Neural progenitor cell (in vitro differentiated cells): ENCODE measurements at regions not wholly inside any gene's neighbourhood (a gene's known extent, or its start where the extent isn't known, plus 50 kb on each side); places are given as distances from the start of the nearest gene placed in this dataset.

ENCODE experiments used
- DNase-seq: peaks from one replicate; pipeline ENCODE4 v3.0.0-alpha.2; 2016; ENCODE audit warnings: low spot score
- H2AFZ ChIP-seq: fragments of 200-600 bp; sonication (generic); replicated peaks from 2 replicates; pipeline ENCODE4 v1.6.1; 2016; ENCODE audit warnings: antibody characterized with exemption
- H3F3A ChIP-seq: fragments of 200-600 bp; sonication (generic); 2 replicates; pipeline ENCODE4 v1.6.1; 2016; ENCODE audit warnings: antibody characterized with exemption, low read depth
- H3K27ac ChIP-seq: fragments of 200-600 bp; sonication (generic); 2 replicates; pipeline ENCODE4 v1.5.1; 2016; ENCODE audit warnings: mild to moderate bottlenecking
- H3K27me3 ChIP-seq: fragments of 200-600 bp; sonication (generic); 2 replicates; pipeline ENCODE4 v1.6.1; 2016; ENCODE audit warnings: mild to moderate bottlenecking, moderate library complexity
- H3K36me3 ChIP-seq: fragments of 200-600 bp; sonication (generic); 2 replicates; pipeline ENCODE4 v1.5.1; 2016
- H3K4me1 ChIP-seq: fragments of 200-600 bp; sonication (generic); 2 replicates; pipeline ENCODE4 v1.6.1; 2016; ENCODE audit warnings: mixed run types
- H3K4me2 ChIP-seq: fragments of 200-600 bp; sonication (generic); 2 replicates; pipeline ENCODE4 v1.6.1; 2016
- H3K4me3 ChIP-seq: fragments of 200-600 bp; sonication (generic); 2 replicates; pipeline ENCODE4 v1.5.1; 2016
- H3K79me2 ChIP-seq: fragments of 200-600 bp; sonication (generic); 2 replicates; pipeline ENCODE4 v1.6.1; 2016; ENCODE audit warnings: low read depth
- H3K9ac ChIP-seq: fragments of 200-600 bp; sonication (generic); 2 replicates; pipeline ENCODE4 v1.6.1; 2016
- H3K9me3 ChIP-seq: fragments of 200-600 bp; sonication (generic); 2 replicates; pipeline ENCODE4 v1.5.1; 2016; ENCODE audit warnings: low read depth
- H4K20me1 ChIP-seq: fragments of 200-600 bp; sonication (generic); 2 replicates; pipeline ENCODE4 v1.6.1; 2016; ENCODE audit warnings: low read depth
- H3K27ac Mint-ChIP-seq: 3 replicates; pipeline ENCODE4 v1.8.0; 2021; ENCODE audit warnings: mixed read lengths
- H3K27me3 Mint-ChIP-seq: 2 replicates; pipeline ENCODE4 v1.8.0; 2022; ENCODE audit warnings: low read depth, mild to moderate bottlenecking, inconsistent platforms, moderate library complexity, mixed read lengths; ENCODE audit not compliant: insufficient read depth
- H3K36me3 Mint-ChIP-seq: 3 replicates; pipeline ENCODE4 v1.8.0; 2021; ENCODE audit warnings: mixed read lengths
- H3K4me1 Mint-ChIP-seq: 3 replicates; pipeline ENCODE4 v1.8.0; 2021; ENCODE audit warnings: mixed read lengths
- H3K4me3 Mint-ChIP-seq: 3 replicates; pipeline ENCODE4 v1.8.0; 2021; ENCODE audit warnings: mild to moderate bottlenecking, moderate library complexity, mixed read lengths
- H3K9me3 Mint-ChIP-seq: 3 replicates; pipeline ENCODE4 v1.8.0; 2020; ENCODE audit warnings: mixed read lengths
- CTCF ChIP-seq: fragments of 200-600 bp; sonication (generic); IDR thresholded peaks from 2 replicates; pipeline ENCODE4 v1.5.1; 2017; ENCODE audit warnings: antibody characterized with exemption, mild to moderate bottlenecking
- EZH2 ChIP-seq: fragments of 200-600 bp; sonication (generic); IDR thresholded peaks from 2 replicates; pipeline ENCODE4 v1.6.1; 2017; ENCODE audit warnings: antibody characterized with exemption, mild to moderate bottlenecking, moderate library complexity
- EZH2phosphoT487 ChIP-seq: fragments of 200-600 bp; sonication (generic); IDR thresholded peaks from 2 replicates; pipeline ENCODE4 v1.6.1; 2017; ENCODE audit warnings: antibody characterized with exemption

GRCh38 chr10:43827853-43828252, 179.2 kb upstream of the ZNF32 start:
- Mint-ChIP-seq H3K27ac (no peak overlapping the region), H3K4me3 (no peak overlapping the region), H3K9me3 (no peaks in the 10 kb centered on the region), H3K36me3 (no peaks in the 10 kb centered on the region), H3K27me3 (no peaks in the 10 kb centered on the region), H3K4me1 (no peaks in the 10 kb centered on the region)
- Histone ChIP-seq H3K79me2 (no peaks in the 10 kb centered on the region), H2AFZ (no peak overlapping the region), H3K4me3 (no peak overlapping the region), H3K9ac (no peak overlapping the region), H3K9me3 (no peaks in the 10 kb centered on the region), H3K36me3 (no peaks in the 10 kb centered on the region), H3K4me2 (no peak overlapping the region), H3K27me3 (no peaks in the 10 kb centered on the region), H3K27ac (no peak overlapping the region), H4K20me1 (no peaks in the 10 kb centered on the region), H3K4me1 (no peaks in the 10 kb centered on the region), H3F3A (no peaks in the 10 kb centered on the region)
- TF ChIP-seq CTCF (no peak), EZH2 (no peak), EZH2phosphoT487 (no peak)
- DNase-seq, result no peak

GRCh38 chr10:43825984-43826383, 177.3 kb upstream of the ZNF32 start:
- DNase-seq, result no peak
- no peak for TF ChIP-seq EZH2
- no peak for TF ChIP-seq CTCF
- no peak for TF ChIP-seq EZH2phosphoT487
- no peaks in the 10 kb centered on the region for H3K36me3 ChIP-seq
- H3K4me3 ChIP-seq, result no peak overlapping the region
- no peak overlapping the region for H3K27ac ChIP-seq
- H4K20me1 ChIP-seq, result no peaks in the 10 kb centered on the region
- no peaks in the 10 kb centered on the region for H3K9me3 ChIP-seq
- no peak overlapping the region for H3K9ac ChIP-seq
- H3K4me3 Mint-ChIP-seq, result no peak overlapping the region
- peaks cover 4% of the 10 kb centered on the region for H3K4me1 Mint-ChIP-seq
- H3K79me2 ChIP-seq, result no peaks in the 10 kb centered on the region
- H3K27ac Mint-ChIP-seq, result no peak overlapping the region
- H3K4me2 ChIP-seq, result no peak overlapping the region
- no peaks in the 10 kb centered on the region for H3K36me3 Mint-ChIP-seq
- no peaks in the 10 kb centered on the region for H3K4me1 ChIP-seq
- H3F3A ChIP-seq, result no peaks in the 10 kb centered on the region
- peaks cover 5% of the 10 kb centered on the region for H3K27me3 Mint-ChIP-seq
- no peaks in the 10 kb centered on the region for H3K27me3 ChIP-seq
- no peaks in the 10 kb centered on the region for H3K9me3 Mint-ChIP-seq
- H2AFZ ChIP-seq, result no peak overlapping the region

- no peak for TF ChIP-seq CTCF
- TF ChIP-seq EZH2, result no peak
- TF ChIP-seq EZH2phosphoT487, result no peak
- DNase-seq, result no peak
- Histone ChIP-seq H3K4me3 (no peak overlapping the region), H2AFZ (no peak overlapping the region), H3K36me3 (no peaks in the 10 kb centered on the region), H3K4me1 (peaks cover 2% of the 10 kb centered on the region), H4K20me1 (no peaks in the 10 kb centered on the region), H3K4me2 (no peak overlapping the region), H3F3A (no peaks in the 10 kb centered on the region), H3K27me3 (no peaks in the 10 kb centered on the region), H3K9ac (no peak overlapping the region), H3K9me3 (no peaks in the 10 kb centered on the region), H3K79me2 (no peaks in the 10 kb centered on the region), H3K27ac (no peak overlapping the region)
- Mint-ChIP-seq H3K9me3 (no peaks in the 10 kb centered on the region), H3K4me3 (no peak overlapping the region), H3K4me1 (peaks cover 4% of the 10 kb centered on the region), H3K27ac (no peak overlapping the region), H3K36me3 (no peaks in the 10 kb centered on the region), H3K27me3 (peaks cover 5% of the 10 kb centered on the region)
Measured at GRCh38 chr10:43825421-43825820, 176.7 kb upstream of the ZNF32 start.

GRCh38 chr10:43824934-43825333, 176.3 kb upstream of the ZNF32 start:
- TF ChIP-seq CTCF (no peak), EZH2 (no peak), EZH2phosphoT487 (no peak)
- DNase-seq, result no peak
- no peaks in the 10 kb centered on the region for H4K20me1 ChIP-seq
- no peak overlapping the region for H2AFZ ChIP-seq
- no peak overlapping the region for H3K27ac ChIP-seq
- no peak overlapping the region for H3K4me2 ChIP-seq
- Mint-ChIP-seq H3K36me3 (no peaks in the 10 kb centered on the region), H3K4me3 (no peak overlapping the region), H3K27ac (no peak overlapping the region), H3K9me3 (no peaks in the 10 kb centered on the region), H3K4me1 (peaks cover 8% of the 10 kb centered on the region), H3K27me3 (peaks cover 5% of the 10 kb centered on the region)
- no peak overlapping the region for H3K9ac ChIP-seq
- no peaks in the 10 kb centered on the region for H3K79me2 ChIP-seq
- peaks cover 6% of the 10 kb centered on the region for H3K4me1 ChIP-seq
- H3K27me3 ChIP-seq, result no peaks in the 10 kb centered on the region
- H3F3A ChIP-seq, result no peaks in the 10 kb centered on the region
- H3K36me3 ChIP-seq, result no peaks in the 10 kb centered on the region
- H3K4me3 ChIP-seq, result no peak overlapping the region
- no peaks in the 10 kb centered on the region for H3K9me3 ChIP-seq
